Motor neuron (in vitro differentiated cells): ENCODE measurements at regions not wholly inside any gene's neighbourhood (a gene's known extent, or its start where the extent isn't known, plus 50 kb on each side); places are given as distances from the start of the nearest gene placed in this dataset.
A peak's percentile ranks its signal among the peaks of the same experiment; 100 is the strongest.

Experiments
- ATAC-seq, 8 experiments: fragments of 200-7000 bp; cut with Tn5 transposase; replicated peaks in 6 of 8; 2 replicates each; pipeline ENCODE4 v1.8.0; 2021; ENCODE audit warnings: mild to moderate bottlenecking in 8 of 8, moderate library complexity in 8 of 8
- H3K27ac ChIP-seq, 2 donors: fragments of 250-450 bp; sonication (Bioruptor Pico); 2 replicates each; pipeline ENCODE4 v1.9.0; 2021; ENCODE audit warnings: antibody characterized with exemption in 2 of 2, mild to moderate bottlenecking in 2 of 2, moderate library complexity in 1 of 2
- H3K4me1 ChIP-seq, 2 donors: fragments of 250-450 bp; sonication (Bioruptor Pico); replicated peaks in 1 of 2; 2 replicates each; pipeline ENCODE4 v1.6.1; 2021; ENCODE audit warnings: antibody characterized with exemption in 2 of 2, mild to moderate bottlenecking in 2 of 2, moderate library complexity in 1 of 2
- H3K4me3 ChIP-seq, 5 donors: fragments of 250-450 bp; sonication (Bioruptor Pico); 2 replicates each; pipeline ENCODE4 v1.9.0; 2021; ENCODE audit warnings: antibody characterized with exemption in 5 of 5, mild to moderate bottlenecking in 5 of 5, moderate library complexity in 4 of 5
- WGBS, 10 experiments: fragments of 450-650 bp; shearing (Covaris generic); methylation state at CpG; one replicate each; pipeline ENCODE4 v1.0.0; 2022; 5-methylcytosine and 5-hydroxymethylcytosine counted together
- in situ Hi-C, 9 experiments: fragments of 400-800 bp; cut with MboI; loops; one replicate each; pipeline ENCODE4 v1.15.0; 2021; ENCODE audit warnings: low sequenced_read_pairs in 9 of 9, low pct_unique_long_range_greater_than_20kb in 2 of 9; ENCODE audit not compliant: unreplicated experiment in 9 of 9

GRCh38 chr17:77347544-77347943 lies 206.8 kb downstream of the SEC14L1 start:
- 83 to 100% (median 93%) methylated on average over 2 to 4 of the region's 4 CpGs for WGBS, 10 experiments
- Histone ChIP-seq H3K27ac (no peak overlapping the region), H3K4me1 (peaks cover 9 to 10% of the 10 kb centered on the region in 2 donors), H3K4me3 (no peak overlapping the region)
- in situ Hi-C loops, result loop anchor here in 4 of 9 experiments (25.0 kb wide), 2 partner anchors 140 to 665 kb away; no protein-coding TSS in a partner anchor
- ATAC-seq, result no peak

GRCh38 chr17:77349976-77350830 lies 209.4 kb downstream of the SEC14L1 start:
- Histone ChIP-seq H3K4me1 (peaks cover 9 to 10% of the 10 kb centered on the region in 2 donors), H3K27ac (no peak overlapping the region), H3K4me3 (no peak overlapping the region)
- 20 to 83% (median 70%) methylated on average over 1 to 3 of the region's 12 CpGs; no CpG with 5 or more reads in 5 of the 10 experiments for WGBS, 10 experiments
- in situ Hi-C loops, result loop anchor here in 4 of 9 experiments (25.0 kb wide), 2 partner anchors 137 to 662 kb away; no protein-coding TSS in a partner anchor
- ATAC-seq, result peak in 7 of 8 experiments; percentile 30 to 74 (median 57)

- WGBS, 10 experiments, result 67 to 100% (median 100%) methylated on average over 1 to 9 of the region's 10 CpGs; no CpG with 5 or more reads in 2 of the 10 experiments
- Histone ChIP-seq H3K4me1 (peaks cover 9 to 10% of the 10 kb centered on the region in 2 donors), H3K27ac (no peak overlapping the region), H3K4me3 (no peak overlapping the region)
- in situ Hi-C loops, result no loop called here
- no peak for ATAC-seq
Observed at GRCh38 chr17:77352441-77352840, 211.7 kb downstream of the SEC14L1 start.

- in situ Hi-C loops, result no loop called here
- H3K4me1 ChIP-seq, result peaks cover 9 to 10% of the 10 kb centered on the region in 2 donors
- no peak for ATAC-seq
- H3K27ac ChIP-seq, result no peak overlapping the region
- no peak overlapping the region for H3K4me3 ChIP-seq
- WGBS, 10 experiments, result 88 to 100% (median 100%) methylated on average over 1 to 4 of the region's 6 CpGs; no CpG with 5 or more reads in 3 of the 10 experiments
Observed at GRCh38 chr17:77352996-77353395, 212.2 kb downstream of the SEC14L1 start.

GRCh38 chr17:77353684-77354419 lies 213.1 kb downstream of the SEC14L1 start:
- ATAC-seq, result no peak
- Histone ChIP-seq H3K4me1 (peaks cover 9 to 10% of the 10 kb centered on the region in 2 donors), H3K4me3 (no peak overlapping the region), H3K27ac (no peak overlapping the region)
- in situ Hi-C loops, result no loop called here
- 48 to 92% (median 70%) methylated on average over 1 to 10 of the region's 15 CpGs; no CpG with 5 or more reads in 1 of the 10 experiments for WGBS, 10 experiments

- in situ Hi-C loops, result no loop called here
- Histone ChIP-seq H3K4me1 (peaks cover 9 to 13% of the 10 kb centered on the region in 2 donors), H3K4me3 (no peak overlapping the region), H3K27ac (no peak overlapping the region)
- ATAC-seq, result no peak
- 90% methylated on average over 4 of the region's 5 CpGs; no CpG with 5 or more reads in 9 of the 10 experiments for WGBS, 10 experiments
Observed at GRCh38 chr17:77354420-77354669, 213.6 kb downstream of the SEC14L1 start.

GRCh38 chr17:77354670-77355455 lies 214.1 kb downstream of the SEC14L1 start:
- no peak overlapping the region for H3K27ac ChIP-seq
- WGBS, 10 experiments, result 0 to 97% (median 79%) methylated on average over 1 to 12 of the region's 25 CpGs; no CpG with 5 or more reads in 2 of the 10 experiments
- ATAC-seq, result peak in 2 of 8 experiments; percentile 45 to 50
- no peak overlapping the region for H3K4me3 ChIP-seq
- in situ Hi-C loops, result no loop called here
- peaks cover 9 to 13% of the 10 kb centered on the region in 2 donors for H3K4me1 ChIP-seq

GRCh38 chr17:77356109-77356689 lies 215.4 kb downstream of the SEC14L1 start:
- peak in 1 of 8 experiments; percentile 40 for ATAC-seq
- in situ Hi-C loops, result no loop called here

GRCh38 chr17:77356690-77357201 lies 216.0 kb downstream of the SEC14L1 start:
- in situ Hi-C loops, result no loop called here
- 50 to 100% (median 80%) methylated on average over 1 to 7 of the region's 8 CpGs; no CpG with 5 or more reads in 4 of the 10 experiments for WGBS, 10 experiments
- Histone ChIP-seq H3K4me1 (peaks cover 3 to 6% of the 10 kb centered on the region in 2 donors), H3K27ac (no peak overlapping the region), H3K4me3 (no peak overlapping the region)
- peak in 4 of 8 experiments; percentile 14 to 46 (median 22) for ATAC-seq

More at GRCh38 chr17:77356109-77356689, 215.4 kb downstream of the SEC14L1 start:
- H3K4me3 ChIP-seq, result no peak overlapping the region
- no peak overlapping the region for H3K27ac ChIP-seq
- WGBS, 10 experiments, result 48 to 93% (median 83%) methylated on average over 2 to 8 of the region's 15 CpGs; no CpG with 5 or more reads in 5 of the 10 experiments
- peaks cover 8 to 12% of the 10 kb centered on the region in 2 donors for H3K4me1 ChIP-seq

GRCh38 chr17:77358801-77359200 lies 218.0 kb downstream of the SEC14L1 start:
- no peak overlapping the region for H3K27ac ChIP-seq
- in situ Hi-C loops, result no loop called here
- ATAC-seq, result no peak

GRCh38 chr17:77359236-77359635 lies 218.5 kb downstream of the SEC14L1 start:
- in situ Hi-C loops, result no loop called here
- Histone ChIP-seq H3K4me3 (no peak overlapping the region), H3K27ac (no peak overlapping the region), H3K4me1 (peaks cover 8 to 13% of the 10 kb centered on the region in 2 donors)
- no peak for ATAC-seq
- 40 to 100% (median 75%) methylated on average over 1 of the region's 2 CpGs; no CpG with 5 or more reads in 6 of the 10 experiments for WGBS, 10 experiments

More at GRCh38 chr17:77358801-77359200, 218.0 kb downstream of the SEC14L1 start:
- 68 to 83% (median 79%) methylated on average over 1 to 4 of the region's 7 CpGs; no CpG with 5 or more reads in 4 of the 10 experiments for WGBS, 10 experiments
- Histone ChIP-seq H3K4me3 (no peak overlapping the region), H3K4me1 (peaks cover 3 to 8% of the 10 kb centered on the region in 2 donors)
